ENCODE measurements at regions not wholly inside any gene's neighbourhood (a gene's known extent, or its start where the extent isn't known, plus 50 kb on each side); places are given as distances from the start of the nearest gene placed in this dataset.

GRCh38 chr5:106956886-106957285, 713.9 kb downstream of the EFNA5 start:
- WGBS (ENCODE audit: insufficient coverage), result no CpG with 5 or more reads among the region's 1 CpG
- H3K4me3 Mint-ChIP-seq, result no peak overlapping the region
- DNase-seq (no peak), ATAC-seq (replicated peaks in 1 of 4) (no peak)
- H3K4me1 Mint-ChIP-seq, result no peaks in the 10 kb centered on the region
- Histone ChIP-seq H3K4me1 (ENCODE audit: control insufficient read depth in 1 of 2, extremely low read depth in 1 of 2, insufficient read depth in 2 of 2, low read length in 2 of 2) (no peaks in the 10 kb centered on the region), H3K4me3 (ENCODE audit: control insufficient read depth in 1 of 2, extremely low read depth in 1 of 2, low read length in 1 of 2) (no peak overlapping the region), H3K27ac (ENCODE audit: low read length) (no peak overlapping the region), H3K36me3 (ENCODE audit: control insufficient read depth in 2 of 2, extremely low read depth in 1 of 2, insufficient read depth in 1 of 2, low read length in 1 of 2) (no peaks in the 10 kb centered on the region), H3K9me3 (no peaks in the 10 kb centered on the region), H3K27me3 (replicated peaks in 1 of 2; ENCODE audit: control insufficient read depth in 2 of 2, extremely low read depth in 1 of 2, insufficient read depth in 2 of 2, low read length in 1 of 2) (no peaks in the 10 kb centered on the region)
- peaks cover 0 to 4% (median 0%) of the 10 kb centered on the region in 3 donors for H3K9me3 Mint-ChIP-seq
- no peaks in the 10 kb centered on the region for H3K27me3 Mint-ChIP-seq
- POLR2A ChIA-PET, result no interaction called here
- CTCF ChIA-PET, result no interaction called here
- no peaks in the 10 kb centered on the region for H3K36me3 Mint-ChIP-seq
- H3K27ac Mint-ChIP-seq, result no peak overlapping the region

GRCh38 chr5:106956187-106956586, 714.5 kb downstream of the EFNA5 start:
- Histone ChIP-seq H3K4me3 (ENCODE audit: control insufficient read depth in 1 of 2, extremely low read depth in 1 of 2, low read length in 1 of 2) (no peak overlapping the region), H3K27me3 (replicated peaks in 1 of 2; ENCODE audit: control insufficient read depth in 2 of 2, extremely low read depth in 1 of 2, insufficient read depth in 2 of 2, low read length in 1 of 2) (no peaks in the 10 kb centered on the region), H3K27ac (ENCODE audit: low read length) (no peak overlapping the region), H3K9me3 (no peaks in the 10 kb centered on the region), H3K4me1 (ENCODE audit: control insufficient read depth in 1 of 2, extremely low read depth in 1 of 2, insufficient read depth in 2 of 2, low read length in 2 of 2) (no peaks in the 10 kb centered on the region), H3K36me3 (ENCODE audit: control insufficient read depth in 2 of 2, extremely low read depth in 1 of 2, insufficient read depth in 1 of 2, low read length in 1 of 2) (no peaks in the 10 kb centered on the region)
- DNase-seq (no peak), ATAC-seq (replicated peaks in 1 of 4) (no peak)
- CTCF ChIA-PET, result no interaction called here
- H3K4me1 Mint-ChIP-seq, result no peaks in the 10 kb centered on the region
- peaks cover 0 to 4% (median 0%) of the 10 kb centered on the region in 3 donors for H3K9me3 Mint-ChIP-seq
- POLR2A ChIA-PET, result interaction anchor here in 1 of 2 donors (0.6 kb wide), 1 partner anchor 25 kb away, joined by 5 read pairs; no protein-coding TSS in a partner anchor
- H3K36me3 Mint-ChIP-seq, result no peaks in the 10 kb centered on the region
- WGBS (ENCODE audit: insufficient coverage), result 80% methylated on average over 2 of the region's 5 CpGs
- H3K4me3 Mint-ChIP-seq, result no peak overlapping the region
- H3K27ac Mint-ChIP-seq, result no peak overlapping the region
- H3K27me3 Mint-ChIP-seq, result no peaks in the 10 kb centered on the region

- 84% methylated on average over 3 of the region's 3 CpGs for WGBS (ENCODE audit: insufficient coverage)
- Mint-ChIP-seq H3K4me1 (no peaks in the 10 kb centered on the region), H3K4me3 (no peak overlapping the region), H3K27me3 (peaks cover 0 to 2% of the 10 kb centered on the region in 2 donors), H3K36me3 (no peaks in the 10 kb centered on the region), H3K27ac (no peak overlapping the region), H3K9me3 (peaks cover 0 to 12% (median 7%) of the 10 kb centered on the region in 3 donors)
- POLR2A ChIA-PET, result no interaction called here
- DNase-seq (no peak), ATAC-seq (replicated peaks in 1 of 4) (no peak)
- no peaks in the 10 kb centered on the region for H3K27me3 ChIP-seq (replicated peaks in 1 of 2; ENCODE audit: control insufficient read depth in 2 of 2, extremely low read depth in 1 of 2, insufficient read depth in 2 of 2, low read length in 1 of 2)
- H3K9me3 ChIP-seq, result no peaks in the 10 kb centered on the region
- CTCF ChIA-PET, result no interaction called here
- H3K36me3 ChIP-seq (ENCODE audit: control insufficient read depth in 2 of 2, extremely low read depth in 1 of 2, insufficient read depth in 1 of 2, low read length in 1 of 2), result no peaks in the 10 kb centered on the region
- H3K27ac ChIP-seq (ENCODE audit: low read length), result no peak overlapping the region
- H3K4me3 ChIP-seq (ENCODE audit: control insufficient read depth in 1 of 2, extremely low read depth in 1 of 2, low read length in 1 of 2), result no peak overlapping the region
- no peaks in the 10 kb centered on the region for H3K4me1 ChIP-seq (ENCODE audit: control insufficient read depth in 1 of 2, extremely low read depth in 1 of 2, insufficient read depth in 2 of 2, low read length in 2 of 2)
Measured at GRCh38 chr5:106940986-106941385, 729.8 kb downstream of the EFNA5 start.

GRCh38 chr5:106940301-106940846, 730.4 kb downstream of the EFNA5 start:
- Mint-ChIP-seq H3K9me3 (peaks cover 0 to 12% (median 7%) of the 10 kb centered on the region in 3 donors), H3K36me3 (no peaks in the 10 kb centered on the region), H3K4me3 (no peak overlapping the region), H3K27ac (no peak overlapping the region), H3K4me1 (no peaks in the 10 kb centered on the region), H3K27me3 (peaks cover 0 to 2% of the 10 kb centered on the region in 2 donors)
- DNase-seq, result no peak
- POLR2A ChIA-PET, result no interaction called here
- no peaks in the 10 kb centered on the region for H3K9me3 ChIP-seq
- WGBS (ENCODE audit: insufficient coverage), result 72% methylated on average over 2 of the region's 8 CpGs
- no peak overlapping the region for H3K27ac ChIP-seq (ENCODE audit: low read length)
- no peaks in the 10 kb centered on the region for H3K36me3 ChIP-seq (ENCODE audit: control insufficient read depth in 2 of 2, extremely low read depth in 1 of 2, insufficient read depth in 1 of 2, low read length in 1 of 2)
- H3K4me3 ChIP-seq (ENCODE audit: control insufficient read depth in 1 of 2, extremely low read depth in 1 of 2, low read length in 1 of 2), result no peak overlapping the region
- H3K4me1 ChIP-seq (ENCODE audit: control insufficient read depth in 1 of 2, extremely low read depth in 1 of 2, insufficient read depth in 2 of 2, low read length in 2 of 2), result no peaks in the 10 kb centered on the region
- CTCF ChIA-PET, result no interaction called here
- H3K27me3 ChIP-seq (replicated peaks in 1 of 2; ENCODE audit: control insufficient read depth in 2 of 2, extremely low read depth in 1 of 2, insufficient read depth in 2 of 2, low read length in 1 of 2), result no peaks in the 10 kb centered on the region
- no peak for ATAC-seq (replicated peaks in 1 of 4)

GRCh38 chr5:106923409-106923808, 747.3 kb downstream of the EFNA5 start:
- CTCF ChIA-PET, result no interaction called here
- DNase-seq, result no peak
- H3K4me3 ChIP-seq (ENCODE audit: control insufficient read depth in 1 of 2, extremely low read depth in 1 of 2, low read length in 1 of 2), result no peak overlapping the region
- no peaks in the 10 kb centered on the region for H3K4me1 ChIP-seq (ENCODE audit: control insufficient read depth in 1 of 2, extremely low read depth in 1 of 2, insufficient read depth in 2 of 2, low read length in 2 of 2)
- H3K27ac Mint-ChIP-seq, result no peak overlapping the region
- H3K9me3 Mint-ChIP-seq, result peaks cover 4 to 9% (median 8%) of the 10 kb centered on the region in 3 donors
- H3K4me1 Mint-ChIP-seq, result no peaks in the 10 kb centered on the region
- no peak for ATAC-seq (replicated peaks in 1 of 4)
- H3K27me3 Mint-ChIP-seq, result no peaks in the 10 kb centered on the region
- POLR2A ChIA-PET, result no interaction called here
- no peaks in the 10 kb centered on the region for H3K36me3 ChIP-seq (ENCODE audit: control insufficient read depth in 2 of 2, extremely low read depth in 1 of 2, insufficient read depth in 1 of 2, low read length in 1 of 2)
- H3K4me3 Mint-ChIP-seq, result no peak overlapping the region
- WGBS (ENCODE audit: insufficient coverage), result no CpG with 5 or more reads among the region's 1 CpG
- H3K36me3 Mint-ChIP-seq, result no peaks in the 10 kb centered on the region
- no peaks in the 10 kb centered on the region for H3K9me3 ChIP-seq
- no peaks in the 10 kb centered on the region for H3K27me3 ChIP-seq (replicated peaks in 1 of 2; ENCODE audit: control insufficient read depth in 2 of 2, extremely low read depth in 1 of 2, insufficient read depth in 2 of 2, low read length in 1 of 2)
- no peak overlapping the region for H3K27ac ChIP-seq (ENCODE audit: low read length)

- no peaks in the 10 kb centered on the region for H3K27me3 Mint-ChIP-seq
- DNase-seq, result no peak
- Histone ChIP-seq H3K4me1 (ENCODE audit: control insufficient read depth in 1 of 2, extremely low read depth in 1 of 2, insufficient read depth in 2 of 2, low read length in 2 of 2) (no peaks in the 10 kb centered on the region), H3K36me3 (ENCODE audit: control insufficient read depth in 2 of 2, extremely low read depth in 1 of 2, insufficient read depth in 1 of 2, low read length in 1 of 2) (no peaks in the 10 kb centered on the region), H3K27ac (ENCODE audit: low read length) (no peak overlapping the region), H3K4me3 (ENCODE audit: control insufficient read depth in 1 of 2, extremely low read depth in 1 of 2, low read length in 1 of 2) (no peak overlapping the region), H3K9me3 (no peaks in the 10 kb centered on the region), H3K27me3 (replicated peaks in 1 of 2; ENCODE audit: control insufficient read depth in 2 of 2, extremely low read depth in 1 of 2, insufficient read depth in 2 of 2, low read length in 1 of 2) (no peaks in the 10 kb centered on the region)
- ChIA-PET CTCF (no interaction called here), POLR2A (no interaction called here)
- H3K9me3 Mint-ChIP-seq, result peaks cover 0 to 5% (median 0%) of the 10 kb centered on the region in 3 donors
- H3K4me1 Mint-ChIP-seq, result no peaks in the 10 kb centered on the region
- no peaks in the 10 kb centered on the region for H3K36me3 Mint-ChIP-seq
- 79% methylated on average over 2 of the region's 5 CpGs for WGBS (ENCODE audit: insufficient coverage)
- no peak overlapping the region for H3K4me3 Mint-ChIP-seq
- no peak for ATAC-seq (replicated peaks in 1 of 4)
- H3K27ac Mint-ChIP-seq, result no peak overlapping the region
Measured at GRCh38 chr5:106921567-106921966, 749.2 kb downstream of the EFNA5 start.

GRCh38 chr5:106910486-106910885, 760.3 kb downstream of the EFNA5 start:
- Histone ChIP-seq H3K9me3 (no peaks in the 10 kb centered on the region), H3K27me3 (replicated peaks in 1 of 2; ENCODE audit: control insufficient read depth in 2 of 2, extremely low read depth in 1 of 2, insufficient read depth in 2 of 2, low read length in 1 of 2) (no peaks in the 10 kb centered on the region), H3K4me3 (ENCODE audit: control insufficient read depth in 1 of 2, extremely low read depth in 1 of 2, low read length in 1 of 2) (no peak overlapping the region), H3K36me3 (ENCODE audit: control insufficient read depth in 2 of 2, extremely low read depth in 1 of 2, insufficient read depth in 1 of 2, low read length in 1 of 2) (no peaks in the 10 kb centered on the region), H3K4me1 (ENCODE audit: control insufficient read depth in 1 of 2, extremely low read depth in 1 of 2, insufficient read depth in 2 of 2, low read length in 2 of 2) (no peaks in the 10 kb centered on the region), H3K27ac (ENCODE audit: low read length) (no peak overlapping the region)
- no peak for DNase-seq
- no peaks in the 10 kb centered on the region for H3K4me1 Mint-ChIP-seq
- 60% methylated on average over 1 of the region's 3 CpGs for WGBS (ENCODE audit: insufficient coverage)
- ChIA-PET POLR2A (no interaction called here), CTCF (no interaction called here)
- no peaks in the 10 kb centered on the region for H3K36me3 Mint-ChIP-seq
- no peak overlapping the region for H3K27ac Mint-ChIP-seq
- H3K4me3 Mint-ChIP-seq, result no peak overlapping the region
- H3K27me3 Mint-ChIP-seq, result no peaks in the 10 kb centered on the region
- H3K9me3 Mint-ChIP-seq, result no peaks in the 10 kb centered on the region
- no peak for ATAC-seq (replicated peaks in 1 of 4)

Measured in T-cell (primary cell).